Stimulated activated memory B cell treated with anti-CD40 and anti-IgM and Interleukin-4, amounts not matched to agents 10 μg/mL and 1 μg/mL and 100 μg/mL, for 72 hours (primary cell): ENCODE measurements at regions not wholly inside any gene's neighbourhood (a gene's known extent, or its start where the extent isn't known, plus 50 kb on each side); places are given as distances from the start of the nearest gene placed in this dataset.

Experiments used
- ATAC-seq: fragments of 150-1000 bp; cut with Tn5 transposase; 2 replicates; pipeline ENCODE4 v1.10.0; 2021
- H3K27ac Mint-ChIP-seq: one replicate; pipeline ENCODE4 v1.8.0; 2022; ENCODE audit warnings: mild to moderate bottlenecking, mixed read lengths
- H3K27me3 Mint-ChIP-seq: one replicate; pipeline ENCODE4 v1.8.0; 2022; ENCODE audit warnings: mixed read lengths
- H3K36me3 Mint-ChIP-seq: one replicate; pipeline ENCODE4 v1.8.0; 2022; ENCODE audit warnings: mixed read lengths
- H3K4me1 Mint-ChIP-seq: one replicate; pipeline ENCODE4 v1.8.0; 2022; ENCODE audit warnings: mixed read lengths
- H3K4me3 Mint-ChIP-seq: one replicate; pipeline ENCODE4 v1.8.0; 2022; ENCODE audit warnings: mild to moderate bottlenecking, moderate library complexity, mixed read lengths
- H3K9me3 Mint-ChIP-seq: one replicate; pipeline ENCODE4 v1.8.0; 2022; ENCODE audit warnings: mixed read lengths

GRCh38 chr18:67621049-67621713 lies 104.7 kb upstream of the DSEL start:
- Mint-ChIP-seq H3K27ac (no peak overlapping the region), H3K36me3 (no peaks in the 10 kb centered on the region), H3K9me3 (no peaks in the 10 kb centered on the region), H3K4me3 (no peak overlapping the region), H3K27me3 (no peaks in the 10 kb centered on the region), H3K4me1 (no peaks in the 10 kb centered on the region)
- no peak for ATAC-seq

GRCh38 chr18:67618061-67618460 lies 101.5 kb upstream of the DSEL start:
- Mint-ChIP-seq H3K27ac (no peak overlapping the region), H3K4me1 (no peaks in the 10 kb centered on the region), H3K36me3 (no peaks in the 10 kb centered on the region), H3K9me3 (no peaks in the 10 kb centered on the region), H3K4me3 (no peak overlapping the region), H3K27me3 (no peaks in the 10 kb centered on the region)
- ATAC-seq = no peak

- Mint-ChIP-seq H3K9me3 (no peaks in the 10 kb centered on the region), H3K27me3 (no peaks in the 10 kb centered on the region), H3K4me1 (no peaks in the 10 kb centered on the region), H3K27ac (no peak overlapping the region), H3K36me3 (no peaks in the 10 kb centered on the region), H3K4me3 (no peak overlapping the region)
- no peak for ATAC-seq
Measured at GRCh38 chr18:67615876-67616275, 99.4 kb upstream of the DSEL start.

- no peak overlapping the region for H3K27ac Mint-ChIP-seq
- no peak for ATAC-seq
- no peak overlapping the region for H3K4me3 Mint-ChIP-seq
- no peaks in the 10 kb centered on the region for H3K4me1 Mint-ChIP-seq
- no peaks in the 10 kb centered on the region for H3K36me3 Mint-ChIP-seq
- no peaks in the 10 kb centered on the region for H3K27me3 Mint-ChIP-seq
- H3K9me3 Mint-ChIP-seq = no peaks in the 10 kb centered on the region
Measured at GRCh38 chr18:67613731-67614130, 97.2 kb upstream of the DSEL start.

- ATAC-seq = no peak
- no peaks in the 10 kb centered on the region for H3K4me1 Mint-ChIP-seq
- H3K4me3 Mint-ChIP-seq = no peak overlapping the region
- H3K27ac Mint-ChIP-seq = no peak overlapping the region
- H3K36me3 Mint-ChIP-seq = no peaks in the 10 kb centered on the region
- no peaks in the 10 kb centered on the region for H3K9me3 Mint-ChIP-seq
- no peaks in the 10 kb centered on the region for H3K27me3 Mint-ChIP-seq
Measured at GRCh38 chr18:67612281-67612680, 95.8 kb upstream of the DSEL start.

GRCh38 chr18:67608615-67609273 lies 92.2 kb upstream of the DSEL start:
- Mint-ChIP-seq H3K4me3 (no peak overlapping the region), H3K36me3 (no peaks in the 10 kb centered on the region), H3K9me3 (no peaks in the 10 kb centered on the region), H3K27ac (no peak overlapping the region), H3K27me3 (no peaks in the 10 kb centered on the region), H3K4me1 (no peaks in the 10 kb centered on the region)
- no peak for ATAC-seq

GRCh38 chr18:67608191-67608590 lies 91.7 kb upstream of the DSEL start:
- ATAC-seq = no peak
- Mint-ChIP-seq H3K9me3 (peaks cover under 1% of the 10 kb centered on the region), H3K4me3 (no peak overlapping the region), H3K27ac (no peak overlapping the region), H3K27me3 (no peaks in the 10 kb centered on the region), H3K36me3 (no peaks in the 10 kb centered on the region), H3K4me1 (no peaks in the 10 kb centered on the region)

GRCh38 chr18:67600181-67601180 lies 84.0 kb upstream of the DSEL start:
- Mint-ChIP-seq H3K9me3 (peaks cover 4% of the 10 kb centered on the region), H3K4me1 (peaks cover 6% of the 10 kb centered on the region), H3K36me3 (no peaks in the 10 kb centered on the region), H3K27ac (no peak overlapping the region), H3K27me3 (no peaks in the 10 kb centered on the region), H3K4me3 (no peak overlapping the region)
- no peak for ATAC-seq

- Mint-ChIP-seq H3K27me3 (no peaks in the 10 kb centered on the region), H3K4me3 (no peak overlapping the region), H3K27ac (no peak overlapping the region), H3K36me3 (no peaks in the 10 kb centered on the region), H3K9me3 (peaks cover 9% of the 10 kb centered on the region), H3K4me1 (peaks cover 6% of the 10 kb centered on the region)
- ATAC-seq = no peak
Measured at GRCh38 chr18:67599277-67599676, 82.8 kb upstream of the DSEL start.

GRCh38 chr18:67597759-67598158 lies 81.2 kb upstream of the DSEL start:
- no peak overlapping the region for H3K4me3 Mint-ChIP-seq
- no peaks in the 10 kb centered on the region for H3K27me3 Mint-ChIP-seq
- no peak for ATAC-seq
- H3K4me1 Mint-ChIP-seq = peaks cover 6% of the 10 kb centered on the region
- H3K36me3 Mint-ChIP-seq = no peaks in the 10 kb centered on the region
- H3K9me3 Mint-ChIP-seq = peaks cover 6% of the 10 kb centered on the region
- no peak overlapping the region for H3K27ac Mint-ChIP-seq

GRCh38 chr18:67596003-67596402 lies 79.5 kb upstream of the DSEL start:
- Mint-ChIP-seq H3K27ac (no peak overlapping the region), H3K36me3 (no peaks in the 10 kb centered on the region), H3K27me3 (no peaks in the 10 kb centered on the region), H3K4me3 (no peak overlapping the region), H3K4me1 (peaks cover 6% of the 10 kb centered on the region), H3K9me3 (peaks cover 6% of the 10 kb centered on the region)
- no peak for ATAC-seq

GRCh38 chr18:67590571-67591141 lies 74.1 kb upstream of the DSEL start:
- H3K27ac Mint-ChIP-seq = no peak overlapping the region
- no peaks in the 10 kb centered on the region for H3K36me3 Mint-ChIP-seq
- ATAC-seq = no peak
- no peaks in the 10 kb centered on the region for H3K27me3 Mint-ChIP-seq
- no peaks in the 10 kb centered on the region for H3K4me1 Mint-ChIP-seq
- peaks cover 6% of the 10 kb centered on the region for H3K9me3 Mint-ChIP-seq
- no peak overlapping the region for H3K4me3 Mint-ChIP-seq

GRCh38 chr18:67589325-67589724 lies 72.8 kb upstream of the DSEL start:
- Mint-ChIP-seq H3K27me3 (no peaks in the 10 kb centered on the region), H3K4me1 (no peaks in the 10 kb centered on the region), H3K36me3 (no peaks in the 10 kb centered on the region), H3K9me3 (no peaks in the 10 kb centered on the region), H3K4me3 (no peak overlapping the region), H3K27ac (no peak overlapping the region)
- no peak for ATAC-seq

GRCh38 chr18:67586101-67586500 lies 69.6 kb upstream of the DSEL start:
- Mint-ChIP-seq H3K4me1 (no peaks in the 10 kb centered on the region), H3K4me3 (no peak overlapping the region), H3K9me3 (peaks cover 2% of the 10 kb centered on the region), H3K27ac (no peak overlapping the region), H3K27me3 (no peaks in the 10 kb centered on the region), H3K36me3 (no peaks in the 10 kb centered on the region)
- ATAC-seq = no peak

- no peaks in the 10 kb centered on the region for H3K4me1 Mint-ChIP-seq
- no peak overlapping the region for H3K27ac Mint-ChIP-seq
- no peak overlapping the region for H3K4me3 Mint-ChIP-seq
- H3K9me3 Mint-ChIP-seq = peaks cover 2% of the 10 kb centered on the region
- ATAC-seq = no peak
- no peaks in the 10 kb centered on the region for H3K36me3 Mint-ChIP-seq
- H3K27me3 Mint-ChIP-seq = no peaks in the 10 kb centered on the region
Measured at GRCh38 chr18:67583621-67584020, 67.1 kb upstream of the DSEL start.
